Stimulated activated CD4-positive, alpha-beta T cell treated with anti-CD3 and anti-CD28 coated beads, TNF-alpha, amount 100 ng/mL, for 1 hour (primary cell): ENCODE measurements at regions not wholly inside any gene's neighbourhood (a gene's known extent, or its start where the extent isn't known, plus 50 kb on each side); places are given as distances from the start of the nearest gene placed in this dataset.

Experiments used
- DNase-seq, 3 donors: peaks; one replicate each; pipeline ENCODE4 v3.0.0-alpha.2; 2020; ENCODE audit warnings: low read depth in 3 of 3, low spot score in 1 of 3

GRCh38 chr1:9179463-9180110 lies 50.7 kb upstream of the GPR157 start:
- no peak for DNase-seq

- no peak for DNase-seq
These were observed 51.4 kb upstream of the GPR157 start for GRCh38 chr1:9180111-9180819.

- DNase-seq: peak; percentile 24 to 74 (median 45)
These were observed 52.4 kb upstream of the GPR157 start for GRCh38 chr1:9181176-9181906.

GRCh38 chr1:9181990-9182783 lies 52.4 kb upstream of the H6PD start:
- no peak for DNase-seq

GRCh38 chr1:9182784-9183257 lies 51.8 kb upstream of the H6PD start:
- no peak for DNase-seq

GRCh38 chr1:9183441-9183840 lies 51.1 kb upstream of the H6PD start:
- no peak for DNase-seq

GRCh38 chr1:9183898-9184297 lies 50.7 kb upstream of the H6PD start:
- DNase-seq: no peak

- no peak for DNase-seq
These were observed 49.8 kb upstream of the H6PD start for GRCh38 chr1:9184749-9185148.
